ENCODE measurements at regions not wholly inside any gene's neighbourhood (a gene's known extent, or its start where the extent isn't known, plus 50 kb on each side); places are given as distances from the start of the nearest gene placed in this dataset.

- no peaks in the 10 kb centered on the region for H3K79me2 ChIP-seq (replicated peaks; ENCODE audit: insufficient read depth, low read length)
These were observed 1894.0 kb upstream of the RAG2 start for GRCh38 chr11:38491986-38492385.

GRCh38 chr11:38481391-38481790, 1883.4 kb upstream of the RAG2 start:
- no peaks in the 10 kb centered on the region for H4K20me1 ChIP-seq (ENCODE audit: insufficient read depth)
- H3K9me2 ChIP-seq (ENCODE audit: insufficient read depth, low read length) = no peaks in the 10 kb centered on the region
- H3K27ac ChIP-seq (ENCODE audit: low read length) = no peak overlapping the region
- no peaks in the 10 kb centered on the region for H3K36me3 ChIP-seq (ENCODE audit: insufficient read depth, low read length)
- H3K27me3 ChIP-seq (ENCODE audit: insufficient read depth, low read depth, low read length) = no peaks in the 10 kb centered on the region
- no peaks in the 10 kb centered on the region for H3K9me3 ChIP-seq (ENCODE audit: low read length)
- H3K4me2 ChIP-seq (ENCODE audit: low read length) = no peak overlapping the region
- H3K79me2 ChIP-seq (replicated peaks; ENCODE audit: insufficient read depth, low read length) = no peaks in the 10 kb centered on the region
- no peaks in the 10 kb centered on the region for H3F3A ChIP-seq (ENCODE audit: insufficient read depth, low read length, poor library complexity, severe bottlenecking)
- no peak overlapping the region for H2AFZ ChIP-seq (ENCODE audit: low read depth, low read length)
- H3K4me3 ChIP-seq (ENCODE audit: low read length) = no peak overlapping the region
- no peak overlapping the region for H3K9ac ChIP-seq (ENCODE audit: low read length)
- no peak for TF ChIP-seq SMC3 (conservative IDR thresholded peaks at IDR 0.05; ENCODE audit: poor library complexity)
- TF ChIP-seq EP300 (conservative IDR thresholded peaks at IDR 0.05; ENCODE audit: poor library complexity, severe bottlenecking) = no peak
- TF ChIP-seq TAF1 (IDR thresholded peaks at IDR 0.05; ENCODE audit: low read depth) = no peak
- no peak for TF ChIP-seq MXI1 (conservative IDR thresholded peaks at IDR 0.05; ENCODE audit: poor library complexity, severe bottlenecking)
- TF ChIP-seq POLR2AphosphoS5 (IDR thresholded peaks at IDR 0.05) = no peak

More at GRCh38 chr11:38491986-38492385, 1894.0 kb upstream of the RAG2 start:
- no peaks in the 10 kb centered on the region for H3K9me3 ChIP-seq (ENCODE audit: low read length)
- no peaks in the 10 kb centered on the region for H3K27me3 ChIP-seq (ENCODE audit: insufficient read depth, low read depth, low read length)
- no peaks in the 10 kb centered on the region for H3K36me3 ChIP-seq (ENCODE audit: insufficient read depth, low read length)
- H4K20me1 ChIP-seq (ENCODE audit: insufficient read depth) = no peaks in the 10 kb centered on the region
- no peak overlapping the region for H2AFZ ChIP-seq (ENCODE audit: low read depth, low read length)
- TF ChIP-seq EZH2 (IDR thresholded peaks at IDR 0.05; ENCODE audit: borderline replicate concordance, insufficient read depth, low read length, poor library complexity, severe bottlenecking) (no peak), EP300 (conservative IDR thresholded peaks at IDR 0.05; ENCODE audit: poor library complexity, severe bottlenecking) (no peak), MXI1 (conservative IDR thresholded peaks at IDR 0.05; ENCODE audit: poor library complexity, severe bottlenecking) (no peak), CTCF (IDR thresholded peaks at IDR 0.05; ENCODE audit: poor library complexity, severe bottlenecking) (no peak), SMC3 (conservative IDR thresholded peaks at IDR 0.05; ENCODE audit: poor library complexity) (no peak), TAF1 (IDR thresholded peaks at IDR 0.05; ENCODE audit: low read depth) (no peak), REST (IDR thresholded peaks at IDR 0.05; ENCODE audit: borderline replicate concordance) (no peak), RAD21 (conservative IDR thresholded peaks at IDR 0.05) (no peak)
- no peak overlapping the region for H3K27ac ChIP-seq (ENCODE audit: low read length)
- no peak overlapping the region for H3K4me3 ChIP-seq (ENCODE audit: low read length)
- no peak overlapping the region for H3K4me2 ChIP-seq (ENCODE audit: low read length)
- no peak overlapping the region for H3K9ac ChIP-seq (ENCODE audit: low read length)
- no peaks in the 10 kb centered on the region for H3K9me2 ChIP-seq (ENCODE audit: insufficient read depth, low read length)
- no peaks in the 10 kb centered on the region for H3F3A ChIP-seq (ENCODE audit: insufficient read depth, low read length, poor library complexity, severe bottlenecking)
